Endothelial cell of umbilical vein (primary cell): ENCODE measurements at regions not wholly inside any gene's neighbourhood (a gene's known extent, or its start where the extent isn't known, plus 50 kb on each side); places are given as distances from the start of the nearest gene placed in this dataset.

Experiments
- BruUV-seq: library from RNA; stranded (reverse); fragments of 400-500 nt; replicated peaks from 2 replicates; lab custom pipeline; 2021; lab: Mats Ljungman, UMichigan
- CTCF ChIA-PET: fragments of 300-600, 350-600 bp; sonication (Branson Sonifier 250); formaldehyde crosslinking; loops from one replicate; lab custom pipeline; 2021; ENCODE audit warnings: antibody characterized with exemption, inconsistent platforms; lab: Charles Lee
- POLR2A ChIA-PET: fragments of 300-600, 350-600 bp; sonication (Branson Sonifier 250); formaldehyde crosslinking; loops from one replicate; lab custom pipeline; 2021; ENCODE audit warnings: antibody characterized with exemption, inconsistent platforms; lab: Charles Lee
- DNase-seq: peaks from one replicate; pipeline ENCODE4 v3.0.0-alpha.2; 2011; ENCODE audit warnings: low read depth, low spot score
- FAIRE-seq: peaks from 2 replicates; lab custom pipeline; 2011; peaks lifted over from hg19 to GRCh38; lab: Jason Lieb, UNC
- H2AFZ ChIP-seq: 2 replicates; pipeline ENCODE4 v1.6.0; 2012; ENCODE audit warnings: low read depth, low read length, control low read depth, inconsistent platforms
- H3K27ac ChIP-seq: 2 replicates; pipeline ENCODE4 v1.5.1; 2011; ENCODE audit warnings: low read depth, mild to moderate bottlenecking, control low read depth, low read length, moderate library complexity; ENCODE audit not compliant: insufficient read depth
- H3K27me3 ChIP-seq, 2 experiments: 2 replicates each; pipeline versions ENCODE4 v1.6.0 to v1.6.1; 2011; ENCODE audit warnings: low read length in 2 of 2, mixed read lengths in 1 of 2; ENCODE audit not compliant: control insufficient read depth in 2 of 2, insufficient read depth in 2 of 2
- H3K36me3 ChIP-seq, 2 experiments: 2 replicates in 1 of 2; 3 replicates in 1 of 2; pipeline ENCODE4 v1.5.1; 2011; ENCODE audit warnings: low read length in 2 of 2, mild to moderate bottlenecking in 1 of 2, moderate library complexity in 1 of 2; ENCODE audit not compliant: control insufficient read depth in 2 of 2, insufficient read depth in 2 of 2; ENCODE audit errors: extremely low read depth in 1 of 2
- H3K4me1 ChIP-seq: 3 replicates; pipeline ENCODE4 v1.5.1; 2011; ENCODE audit warnings: mild to moderate bottlenecking, low read length; ENCODE audit not compliant: control insufficient read depth, insufficient read depth; ENCODE audit errors: extremely low read depth
- H3K4me2 ChIP-seq: 2 replicates; pipeline ENCODE4 v1.6.1; 2011; ENCODE audit warnings: low read length, control low read depth, mixed read lengths; ENCODE audit not compliant: insufficient read depth
- H3K4me3 ChIP-seq, 3 experiments: fragments of 200-600 bp in 1 of 3; sonication (generic), shearing (Covaris generic) in 1 of 3; replicated peaks in 1 of 3; 2 replicates each; pipeline ENCODE4 v1.5.1; 2011 to 2016; ENCODE audit warnings: control low read depth in 3 of 3, low read length in 3 of 3, mild to moderate bottlenecking in 2 of 3, inconsistent platforms in 1 of 3, low read depth in 1 of 3, moderate library complexity in 1 of 3; ENCODE audit not compliant: insufficient read depth in 1 of 3
- H3K79me2 ChIP-seq: 2 replicates; pipeline ENCODE4 v1.6.0; 2012; ENCODE audit warnings: low read length, inconsistent platforms; ENCODE audit not compliant: control insufficient read depth, insufficient read depth
- H3K9ac ChIP-seq: replicated peaks from 2 replicates; pipeline ENCODE3; 2011; ENCODE audit warnings: low read length, control low read depth; ENCODE audit not compliant: insufficient read depth; ENCODE audit errors: extremely low read depth
- H3K9me1 ChIP-seq: replicated peaks from 3 replicates; pipeline ENCODE4 v1.6.0; 2011; ENCODE audit warnings: mild to moderate bottlenecking, low read length; ENCODE audit not compliant: control insufficient read depth, insufficient read depth; ENCODE audit errors: extremely low read depth
- H3K9me3 ChIP-seq: replicated peaks from 2 replicates; pipeline ENCODE4 v1.5.1; 2012; ENCODE audit warnings: low read length, inconsistent platforms; ENCODE audit not compliant: control insufficient read depth, insufficient read depth
- H4K20me1 ChIP-seq: replicated peaks from 2 replicates; pipeline ENCODE3; 2011; ENCODE audit warnings: mild to moderate bottlenecking, low read length; ENCODE audit not compliant: control insufficient read depth, insufficient read depth; ENCODE audit errors: extremely low read depth
- CTCF ChIP-seq, 2 donors: IDR thresholded peaks; 1 replicate in 1 of 2; 2 replicates in 1 of 2; pipeline ENCODE4 v1.5.1; 2011; ENCODE audit warnings: low read length in 2 of 2, mild to moderate bottlenecking in 2 of 2, moderate library complexity in 2 of 2, control low read depth in 1 of 2, inconsistent platforms in 1 of 2, low read depth in 1 of 2; ENCODE audit not compliant: insufficient read depth in 1 of 2; ENCODE audit errors: extremely low read depth in 1 of 2
- EZH2 ChIP-seq: IDR thresholded peaks from 2 replicates; pipeline ENCODE4 v1.6.1; 2012; ENCODE audit warnings: borderline replicate concordance, low read depth, mild to moderate bottlenecking, moderate library complexity, low read length, inconsistent platforms; ENCODE audit not compliant: severe bottlenecking
- FOS ChIP-seq: IDR thresholded peaks from 2 replicates; pipeline ENCODE4 v1.6.1; 2011; ENCODE audit warnings: mild to moderate bottlenecking, low read length, moderate library complexity, borderline replicate concordance; ENCODE audit not compliant: insufficient read depth
- GATA2 ChIP-seq: IDR thresholded peaks from 2 replicates; pipeline ENCODE4 v1.7.0; 2011; ENCODE audit warnings: low read depth, mild to moderate bottlenecking, moderate library complexity, mixed read lengths, low read length; ENCODE audit not compliant: insufficient read length, insufficient read depth
- JUN ChIP-seq: IDR thresholded peaks from 2 replicates; pipeline ENCODE4 v1.6.1; 2011; ENCODE audit warnings: borderline replicate concordance, low read depth; ENCODE audit not compliant: insufficient read length, insufficient read depth
- MAX ChIP-seq: IDR thresholded peaks from 2 replicates; pipeline ENCODE4 v1.6.1; 2011; ENCODE audit not compliant: insufficient read depth, insufficient read length
- MYC ChIP-seq: IDR thresholded peaks from one replicate; pipeline ENCODE4 v1.6.1; 2011; ENCODE audit warnings: mild to moderate bottlenecking, low read depth, low read length
- POLR2A ChIP-seq: IDR thresholded peaks from 2 replicates; pipeline ENCODE4 v1.6.1; 2012; ENCODE audit warnings: low read depth, mild to moderate bottlenecking, control low read depth, low read length
- POLR2AphosphoS5 ChIP-seq: IDR thresholded peaks from 2 replicates; pipeline ENCODE4 v1.6.1; 2012; ENCODE audit warnings: low read depth, mild to moderate bottlenecking, control low read depth, low read length, moderate library complexity; ENCODE audit not compliant: insufficient read depth
- dilution Hi-C: fragments of 300-500 bp; cut with MboI; formaldehyde crosslinking; loops from one replicate; pipeline ENCODE4 v1.15.0; 2019; ENCODE audit warnings: low sequenced_read_pairs; ENCODE audit not compliant: extremely low pct_ligation_motif_present
- intact Hi-C: fragments of 100-400 bp; cut with micrococcal nuclease; formaldehyde crosslinking; loops from one replicate; pipeline ENCODE4 v1.10.0; 2022

GRCh38 chr1:80646053-80646452 lies 1154.7 kb upstream of the ADGRL2 start:
- Histone ChIP-seq H4K20me1 (no peaks in the 10 kb centered on the region), H3K27me3 (no peaks in the 10 kb centered on the region), H3K4me2 (no peak overlapping the region), H3K36me3 (no peaks in the 10 kb centered on the region), H3K27ac (no peak overlapping the region), H3K9me1 (no peaks in the 10 kb centered on the region), H3K9me3 (no peaks in the 10 kb centered on the region), H3K4me1 (no peaks in the 10 kb centered on the region), H3K79me2 (no peaks in the 10 kb centered on the region), H2AFZ (no peak overlapping the region), H3K4me3 (no peak overlapping the region), H3K9ac (no peak overlapping the region)
- ChIA-PET CTCF (no interaction called here), POLR2A (no interaction called here)
- TF ChIP-seq MYC (no peak), POLR2A (no peak), POLR2AphosphoS5 (no peak), GATA2 (no peak), EZH2 (no peak), MAX (no peak), CTCF (IDR thresholded peaks at IDR 0.05; ENCODE audit: extremely low read depth in 1 of 2, insufficient read depth in 1 of 2, low read depth in 1 of 2, low read length in 2 of 2) (no peak), FOS (no peak), JUN (no peak)
- no peak for FAIRE-seq
- BruUV-seq: no TSS peak
- intact Hi-C loops: no loop called here
- dilution Hi-C loops: no loop called here
- no peak for DNase-seq
